CD4-positive, alpha-beta memory T cell (primary cell): ENCODE measurements at regions not wholly inside any gene's neighbourhood (a gene's known extent, or its start where the extent isn't known, plus 50 kb on each side); places are given as distances from the start of the nearest gene placed in this dataset.

Experiments used
- CTCF ChIA-PET: fragments of 350-600 bp; sonication (Branson Sonifier 250); formaldehyde crosslinking; loops from one replicate; lab custom pipeline; 2021; ENCODE audit warnings: inconsistent platforms; ENCODE audit not compliant: partially characterized antibody; lab: Charles Lee
- POLR2A ChIA-PET: fragments of 350-600 bp; sonication (Branson Sonifier 250); formaldehyde crosslinking; loops from one replicate; lab custom pipeline; 2021; ENCODE audit not compliant: partially characterized antibody; lab: Charles Lee
- DNase-seq, 5 donors: peaks; one replicate each; pipeline versions ENCODE4 v3.0.0 to v3.0.0-alpha.2; 2020 to 2022; ENCODE audit warnings: mixed read lengths in 1 of 5
- H3K27ac ChIP-seq: one replicate; pipeline ENCODE4 v1.7.0; 2013; ENCODE audit warnings: low read depth, low read length
- H3K27me3 ChIP-seq: 2 replicates; pipeline ENCODE4 v1.7.0; 2013; ENCODE audit warnings: mild to moderate bottlenecking, low read length, moderate library complexity; ENCODE audit not compliant: insufficient read depth
- H3K36me3 ChIP-seq: 2 replicates; pipeline ENCODE4 v1.7.0; 2013; ENCODE audit warnings: mild to moderate bottlenecking, low read length, moderate library complexity; ENCODE audit not compliant: insufficient read depth
- H3K4me1 ChIP-seq: 2 replicates; pipeline ENCODE4 v1.7.0; 2013; ENCODE audit warnings: mild to moderate bottlenecking, low read length, moderate library complexity; ENCODE audit not compliant: insufficient read depth
- H3K4me3 ChIP-seq, 2 donors: one replicate each; pipeline ENCODE4 v1.7.0; 2013; ENCODE audit warnings: low read length in 2 of 2, mild to moderate bottlenecking in 1 of 2
- H3K9me3 ChIP-seq, 2 donors: one replicate each; pipeline ENCODE4 v1.7.0; 2013; ENCODE audit warnings: low read length in 2 of 2, control low read depth in 1 of 2; ENCODE audit not compliant: control insufficient read depth in 1 of 2
- H3K27ac Mint-ChIP-seq, 7 donors: one replicate each; pipeline ENCODE4 v1.8.0; 2020 to 2021; ENCODE audit warnings: mixed read lengths in 7 of 7, mild to moderate bottlenecking in 6 of 7, inconsistent platforms in 3 of 7, moderate library complexity in 3 of 7
- H3K27me3 Mint-ChIP-seq, 2 donors: one replicate each; pipeline ENCODE4 v1.8.0; 2020 to 2021; ENCODE audit warnings: mixed read lengths in 2 of 2
- H3K36me3 Mint-ChIP-seq, 2 donors: one replicate each; pipeline ENCODE4 v1.8.0; 2020 to 2021; ENCODE audit warnings: mixed read lengths in 2 of 2, inconsistent platforms in 1 of 2, mild to moderate bottlenecking in 1 of 2
- H3K4me1 Mint-ChIP-seq, 4 donors: one replicate each; pipeline ENCODE4 v1.8.0; 2020 to 2021; ENCODE audit warnings: mixed read lengths in 4 of 4, mild to moderate bottlenecking in 1 of 4
- H3K4me3 Mint-ChIP-seq, 8 donors: one replicate each; pipeline ENCODE4 v1.8.0; 2020 to 2021; ENCODE audit warnings: mixed read lengths in 8 of 8, mild to moderate bottlenecking in 7 of 8, moderate library complexity in 6 of 8, inconsistent platforms in 3 of 8
- H3K9me3 Mint-ChIP-seq, 8 donors: one replicate each; pipeline ENCODE4 v1.8.0; 2020 to 2021; ENCODE audit warnings: mixed read lengths in 8 of 8, mild to moderate bottlenecking in 5 of 8, inconsistent platforms in 3 of 8, moderate library complexity in 1 of 8
- intact Hi-C: fragments of 100-400 bp; cut with micrococcal nuclease; formaldehyde crosslinking; loops from one replicate; pipeline ENCODE4 v1.15.1; 2023

DNA sequence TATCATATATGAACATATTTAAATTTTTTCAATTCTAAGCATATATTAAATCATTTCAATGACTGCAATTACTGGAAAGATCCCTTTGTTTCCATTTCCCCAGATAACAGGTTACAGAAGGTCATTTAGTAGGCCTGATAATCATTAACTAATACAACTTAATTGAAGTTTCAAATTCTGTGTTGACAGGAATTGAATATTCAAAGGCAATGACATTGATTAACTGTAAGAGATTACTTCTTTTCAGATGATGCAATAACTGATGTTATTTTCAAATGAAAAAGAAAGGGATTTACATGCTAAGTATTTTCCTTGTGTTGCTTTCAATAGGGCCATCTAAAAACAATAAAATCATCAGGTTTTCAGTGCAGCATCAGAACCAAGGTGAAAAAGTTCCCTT lies 81.1 kb upstream of the ENPEP start:
- peaks cover 6 to 11% of the 10 kb centered on the region in 2 donors for H3K27me3 Mint-ChIP-seq
- no peak for DNase-seq

DNA sequence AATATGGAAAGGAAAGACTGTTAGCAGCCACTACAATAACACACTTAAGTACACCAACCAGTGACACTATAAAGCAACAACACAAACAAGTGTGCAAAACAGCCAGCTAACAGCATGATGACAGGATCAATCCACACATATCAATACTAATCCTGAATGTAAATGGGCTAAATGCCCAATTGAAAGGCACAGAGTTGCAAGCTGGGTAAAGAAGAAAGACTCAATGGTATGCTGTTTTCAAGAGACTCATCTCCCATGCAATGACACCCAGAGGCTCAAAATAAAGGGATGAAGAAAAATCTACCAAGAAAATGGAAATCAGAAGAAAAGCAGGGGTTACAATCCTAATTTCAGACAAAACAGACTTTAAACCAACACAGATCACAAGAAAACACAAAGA lies 94.2 kb upstream of the ENPEP start:
- POLR2A ChIA-PET, result no interaction called here
- Histone ChIP-seq H3K36me3 (no peaks in the 10 kb centered on the region), H3K4me3 (no peak overlapping the region), H3K9me3 (no peaks in the 10 kb centered on the region), H3K27me3 (no peaks in the 10 kb centered on the region), H3K4me1 (no peaks in the 10 kb centered on the region), H3K27ac (no peak overlapping the region)
- H3K4me3 Mint-ChIP-seq, result no peak overlapping the region
- intact Hi-C loops, result no loop called here
- no peaks in the 10 kb centered on the region for H3K4me1 Mint-ChIP-seq
- H3K9me3 Mint-ChIP-seq, result peaks cover 2 to 29% (median 21%) of the 10 kb centered on the region in 8 donors
- DNase-seq, result no peak
- CTCF ChIA-PET, result no interaction called here
- H3K27ac Mint-ChIP-seq, result no peak overlapping the region
- peaks cover 0 to 3% of the 10 kb centered on the region in 2 donors for H3K27me3 Mint-ChIP-seq
- peaks cover 2 to 6% of the 10 kb centered on the region in 2 donors for H3K36me3 Mint-ChIP-seq

More for the DNA sequence above, 81.1 kb upstream of the ENPEP start:
- Histone ChIP-seq H3K4me3 (no peak overlapping the region), H3K9me3 (no peaks in the 10 kb centered on the region), H3K4me1 (no peaks in the 10 kb centered on the region), H3K27me3 (no peaks in the 10 kb centered on the region), H3K27ac (no peak overlapping the region), H3K36me3 (no peaks in the 10 kb centered on the region)
- no peaks in the 10 kb centered on the region for H3K36me3 Mint-ChIP-seq
- ChIA-PET CTCF (no interaction called here), POLR2A (no interaction called here)
- H3K27ac Mint-ChIP-seq, result no peak overlapping the region
- intact Hi-C loops, result no loop called here
- H3K9me3 Mint-ChIP-seq, result peaks cover 0 to 5% (median 0%) of the 10 kb centered on the region in 8 donors
- H3K4me1 Mint-ChIP-seq, result no peaks in the 10 kb centered on the region
- H3K4me3 Mint-ChIP-seq, result no peak overlapping the region

DNA sequence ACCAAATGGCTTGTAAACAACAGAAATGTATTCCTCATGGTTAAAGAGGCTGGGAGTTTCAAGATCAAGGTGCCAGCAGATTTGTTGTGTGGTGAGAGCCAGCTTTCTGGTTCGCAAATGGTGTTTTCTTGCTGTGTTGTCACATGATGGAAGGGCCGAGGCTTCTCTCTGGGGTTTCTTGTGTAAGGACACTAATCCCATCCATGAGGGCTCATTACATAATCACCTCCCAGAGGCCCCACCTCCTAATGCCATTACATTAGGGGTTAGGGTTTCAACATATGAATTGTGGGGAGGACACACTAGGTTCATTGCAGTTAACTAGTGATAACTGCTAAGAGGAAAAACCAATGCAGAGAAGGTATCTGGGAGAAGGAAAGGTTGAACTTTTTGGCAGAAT lies 103.5 kb upstream of the ENPEP start:
- Mint-ChIP-seq H3K27me3 (peaks cover 9 to 13% of the 10 kb centered on the region in 2 donors), H3K36me3 (no peaks in the 10 kb centered on the region), H3K4me3 (no peak overlapping the region), H3K4me1 (no peaks in the 10 kb centered on the region), H3K27ac (no peak overlapping the region), H3K9me3 (peaks cover 0 to 1% (median 0%) of the 10 kb centered on the region in 8 donors)
- Histone ChIP-seq H3K36me3 (no peaks in the 10 kb centered on the region), H3K9me3 (no peaks in the 10 kb centered on the region), H3K4me1 (no peaks in the 10 kb centered on the region), H3K4me3 (no peak overlapping the region), H3K27me3 (no peaks in the 10 kb centered on the region), H3K27ac (no peak overlapping the region)
- no peak for DNase-seq
- CTCF ChIA-PET, result no interaction called here
- intact Hi-C loops, result no loop called here
- POLR2A ChIA-PET, result no interaction called here

- Mint-ChIP-seq H3K4me1 (no peaks in the 10 kb centered on the region), H3K27me3 (peaks cover 13 to 15% of the 10 kb centered on the region in 2 donors), H3K9me3 (peaks cover 0 to 1% (median 0%) of the 10 kb centered on the region in 8 donors), H3K27ac (no peak overlapping the region), H3K36me3 (no peaks in the 10 kb centered on the region), H3K4me3 (no peak overlapping the region)
- Histone ChIP-seq H3K27ac (no peak overlapping the region), H3K4me3 (no peak overlapping the region), H3K9me3 (no peaks in the 10 kb centered on the region), H3K36me3 (no peaks in the 10 kb centered on the region), H3K4me1 (no peaks in the 10 kb centered on the region), H3K27me3 (no peaks in the 10 kb centered on the region)
- ChIA-PET CTCF (no interaction called here), POLR2A (no interaction called here)
- intact Hi-C loops, result no loop called here
- no peak for DNase-seq
Observed at GRCh38 chr4:110371016-110371770, 104.8 kb upstream of the ENPEP start.

GRCh38 chr4:110368409-110368808 lies 107.5 kb upstream of the ENPEP start:
- H3K36me3 Mint-ChIP-seq, result no peaks in the 10 kb centered on the region
- H3K4me1 Mint-ChIP-seq, result no peaks in the 10 kb centered on the region
- no peak overlapping the region for H3K4me3 Mint-ChIP-seq
- Histone ChIP-seq H3K9me3 (no peaks in the 10 kb centered on the region), H3K4me3 (no peak overlapping the region), H3K27me3 (no peaks in the 10 kb centered on the region), H3K4me1 (no peaks in the 10 kb centered on the region), H3K36me3 (no peaks in the 10 kb centered on the region), H3K27ac (no peak overlapping the region)
- ChIA-PET CTCF (interaction anchor here (0.9 kb wide), 1 partner anchor 10 kb away, joined by 3 read pairs; no protein-coding TSS in a partner anchor), POLR2A (no interaction called here)
- H3K27ac Mint-ChIP-seq, result no peak overlapping the region
- no peaks in the 10 kb centered on the region for H3K9me3 Mint-ChIP-seq
- peaks cover 8 to 19% of the 10 kb centered on the region in 2 donors for H3K27me3 Mint-ChIP-seq
- intact Hi-C loops, result no loop called here
- DNase-seq, result no peak

- no peaks in the 10 kb centered on the region for H3K4me1 ChIP-seq
- no peaks in the 10 kb centered on the region for H3K27me3 ChIP-seq
- Mint-ChIP-seq H3K4me1 (no peaks in the 10 kb centered on the region), H3K4me3 (no peak overlapping the region), H3K36me3 (no peaks in the 10 kb centered on the region), H3K27me3 (peaks cover 5 to 19% of the 10 kb centered on the region in 2 donors), H3K27ac (no peak overlapping the region), H3K9me3 (no peaks in the 10 kb centered on the region)
- H3K36me3 ChIP-seq, result no peaks in the 10 kb centered on the region
- ChIA-PET CTCF (no interaction called here), POLR2A (interaction anchor here (0.6 kb wide), 1 partner anchor 1034 kb away, joined by 3 read pairs; no protein-coding TSS in a partner anchor)
- H3K4me3 ChIP-seq, result no peak overlapping the region
- intact Hi-C loops, result no loop called here
- no peaks in the 10 kb centered on the region for H3K9me3 ChIP-seq
- DNase-seq, result no peak
- no peak overlapping the region for H3K27ac ChIP-seq
Observed at GRCh38 chr4:110367156-110367555, 108.8 kb upstream of the ENPEP start.

- Mint-ChIP-seq H3K36me3 (no peaks in the 10 kb centered on the region), H3K4me1 (no peaks in the 10 kb centered on the region), H3K27ac (no peak overlapping the region), H3K9me3 (no peaks in the 10 kb centered on the region), H3K27me3 (peaks cover 5 to 16% of the 10 kb centered on the region in 2 donors), H3K4me3 (no peak overlapping the region)
- no peak overlapping the region for H3K27ac ChIP-seq
- no peaks in the 10 kb centered on the region for H3K27me3 ChIP-seq
- no peak for DNase-seq
- H3K4me3 ChIP-seq, result no peak overlapping the region
- no peaks in the 10 kb centered on the region for H3K36me3 ChIP-seq
- intact Hi-C loops, result no loop called here
- no peaks in the 10 kb centered on the region for H3K4me1 ChIP-seq
- ChIA-PET POLR2A (no interaction called here), CTCF (no interaction called here)
- H3K9me3 ChIP-seq, result no peaks in the 10 kb centered on the region
Observed at GRCh38 chr4:110365761-110366160, 110.2 kb upstream of the ENPEP start.
